K562 (cell line): ENCODE measurements at regions not wholly inside any gene's neighbourhood (a gene's known extent, or its start where the extent isn't known, plus 50 kb on each side); places are given as distances from the start of the nearest gene placed in this dataset.

Experiments
- ATAC-seq: fragments of 200-7000 bp; cut with Tn5 transposase; 3 replicates; pipeline ENCODE4 v1.9.1; 2020; ENCODE audit warnings: moderate library complexity
- BruUV-seq: library from RNA; stranded (reverse); fragments of 400-500 nt; replicated peaks from 2 replicates; lab custom pipeline; 2021; lab: Mats Ljungman, UMichigan
- CTCF ChIA-PET: fragments of 300-600 bp; formaldehyde crosslinking; extraction: SDS; loops from one replicate; lab custom pipeline; 2021; ENCODE audit warnings: low intra/inter-chr PET ratio; lab: Yijun Ruan, JAX
- POLR2A ChIA-PET: fragments of 300-600, 350-650 bp; sonication (Branson Sonifier 250); formaldehyde crosslinking; extraction: SDS; loops from one replicate; lab custom pipeline; 2021; ENCODE audit warnings: antibody characterized with exemption, inconsistent platforms; lab: Yijun Ruan, JAX
- DNase-seq, 4 experiments: peaks; one replicate each; pipeline versions ENCODE4 v3.0.0 to v3.0.0-alpha.2; 2011 to 2018; ENCODE audit warnings: low spot score in 3 of 4, mixed read lengths in 3 of 4; ENCODE audit errors: extremely low read depth in 1 of 4
- FAIRE-seq: peaks from 2 replicates; lab custom pipeline; 2011; peaks lifted over from hg19 to GRCh38; lab: Jason Lieb, UNC
- H2AFZ ChIP-seq: 2 replicates; pipeline ENCODE4 v1.6.0; 2011; ENCODE audit warnings: low read depth, low read length, control low read depth, inconsistent platforms
- H3K27ac ChIP-seq: fragments of 200-600 bp; 3 replicates; pipeline ENCODE4 v1.8.0; 2011; ENCODE audit warnings: low read depth, mild to moderate bottlenecking, control low read depth, inconsistent platforms, low read length, moderate library complexity, mixed read lengths; ENCODE audit errors: extremely low read depth
- H3K27me3 ChIP-seq, 2 experiments: fragments of 300-600 bp in 1 of 2; 2 replicates in 1 of 2; 3 replicates in 1 of 2; pipeline versions ENCODE4 v1.6.0 to v1.8.0; 2011; ENCODE audit warnings: inconsistent platforms in 2 of 2, low read length in 2 of 2, mild to moderate bottlenecking in 1 of 2, mixed read lengths in 1 of 2, moderate library complexity in 1 of 2; ENCODE audit not compliant: control insufficient read depth in 2 of 2, insufficient read depth in 2 of 2
- H3K36me3 ChIP-seq: fragments of 300-600 bp; 3 replicates; pipeline ENCODE4 v1.8.0; 2011; ENCODE audit warnings: mild to moderate bottlenecking, low read length, inconsistent platforms; ENCODE audit not compliant: control insufficient read depth, insufficient read depth
- H3K4me1 ChIP-seq, 2 experiments: fragments of 200-600 bp in 1 of 2; replicated peaks in 1 of 2; 2 replicates in 1 of 2; 3 replicates in 1 of 2; pipeline versions ENCODE4 v1.5.1 to v1.8.0; 2011; ENCODE audit warnings: inconsistent platforms in 2 of 2, low read length in 2 of 2, mild to moderate bottlenecking in 1 of 2, mixed read lengths in 1 of 2, moderate library complexity in 1 of 2; ENCODE audit not compliant: control insufficient read depth in 2 of 2, insufficient read depth in 2 of 2
- H3K4me2 ChIP-seq: 2 replicates; pipeline ENCODE4 v1.6.1; 2011; ENCODE audit warnings: low read length, control low read depth, inconsistent platforms, mixed read lengths; ENCODE audit not compliant: insufficient read depth
- H3K4me3 ChIP-seq: fragments of 200-600 bp; sonication (generic), shearing (Covaris generic); 2 replicates; pipeline ENCODE4 v1.5.1; 2016; ENCODE audit warnings: control low read depth, inconsistent platforms
- H3K79me2 ChIP-seq: fragments of 200-600 bp; 3 replicates; pipeline ENCODE4 v1.8.0; 2011; ENCODE audit warnings: low read length, inconsistent platforms; ENCODE audit not compliant: control insufficient read depth, insufficient read depth
- H3K9ac ChIP-seq, 2 experiments: 2 replicates each; pipeline versions ENCODE4 v1.6.0 to v1.6.1; 2011; ENCODE audit warnings: low read depth in 2 of 2, low read length in 2 of 2, control low read depth in 1 of 2, inconsistent platforms in 1 of 2, mild to moderate bottlenecking in 1 of 2, mixed read lengths in 1 of 2; ENCODE audit not compliant: insufficient read depth in 1 of 2
- H3K9me1 ChIP-seq: one replicate; pipeline ENCODE4 v1.6.0; 2011; ENCODE audit warnings: inconsistent platforms, mild to moderate bottlenecking, low read length, moderate library complexity; ENCODE audit not compliant: control insufficient read depth, insufficient read depth
- H3K9me3 ChIP-seq: replicated peaks from 2 replicates; pipeline ENCODE4 v1.5.1; 2011; ENCODE audit warnings: low read depth, low read length, inconsistent platforms; ENCODE audit not compliant: control insufficient read depth, insufficient read depth
- H4K20me1 ChIP-seq: replicated peaks from 2 replicates; pipeline ENCODE4 v1.6.1; 2011; ENCODE audit warnings: low read length, inconsistent platforms, mixed read lengths; ENCODE audit not compliant: control insufficient read depth, insufficient read depth
- CREB1 ChIP-seq, 2 experiments: sonication (generic) in 1 of 2; formaldehyde crosslinking in 1 of 2; IDR thresholded peaks; 2 replicates each; pipeline versions ENCODE4 v1.6.1 to v1.8.0; 2012 to 2022; ENCODE audit warnings: inconsistent platforms in 1 of 2, mild to moderate bottlenecking in 1 of 2, missing genetic modification reagents in 1 of 2, moderate library complexity in 1 of 2
- DDX20 ChIP-seq: fragments of 450-650 bp; IDR thresholded peaks from 2 replicates; pipeline ENCODE4 v1.6.1; 2016; ENCODE audit warnings: missing genetic modification characterization, low read depth, mild to moderate bottlenecking, missing compliant biosample characterization, moderate library complexity
- DIDO1 ChIP-seq: fragments of 450-650 bp; IDR thresholded peaks from 2 replicates; pipeline ENCODE4 v1.6.1; 2016; ENCODE audit warnings: low read depth, missing biosample characterization, missing genetic modification characterization
- ESRRB ChIP-seq: fragments of 250-450 bp; sonication (Bioruptor Pico); IDR thresholded peaks from 2 replicates; pipeline ENCODE4 v1.5.0; 2020; ENCODE audit warnings: mild to moderate bottlenecking, moderate library complexity, borderline replicate concordance
- HDAC3 ChIP-seq: fragments of 450-650 bp; IDR thresholded peaks from 2 replicates; pipeline ENCODE4 v1.6.1; 2018; ENCODE audit warnings: borderline replicate concordance, mild to moderate bottlenecking, moderate library complexity; ENCODE audit not compliant: partially characterized antibody
- HEY1 ChIP-seq: fragments of 250-450 bp; sonication (Bioruptor Pico); IDR thresholded peaks from 2 replicates; pipeline ENCODE4 v1.5.0; 2020; ENCODE audit warnings: mild to moderate bottlenecking, moderate library complexity, borderline replicate concordance
- HMG20A ChIP-seq: fragments of 450-650 bp; formaldehyde crosslinking; conservative IDR thresholded peaks from 2 replicates; pipeline ENCODE4 v1.4.0; 2020; ENCODE audit warnings: mild to moderate bottlenecking, mixed read lengths
- HMGN3 ChIP-seq: IDR thresholded peaks from 2 replicates; pipeline ENCODE4 v1.6.1; 2011; ENCODE audit warnings: borderline replicate concordance, low read depth, mild to moderate bottlenecking, mixed read lengths, low read length; ENCODE audit not compliant: insufficient read length; ENCODE audit errors: extremely low read depth
- HNRNPK ChIP-seq: fragments of 200-400 bp; formaldehyde crosslinking; IDR thresholded peaks from one replicate; pipeline ENCODE4 v1.6.1; 2018; ENCODE audit warnings: mild to moderate bottlenecking, low read depth, low read length; ENCODE audit not compliant: poor library complexity, severe bottlenecking
- MAFF ChIP-seq: IDR thresholded peaks from 2 replicates; pipeline ENCODE4 v1.6.1; 2012; ENCODE audit warnings: low read length, improper control_type of control experiment
- MAFG ChIP-seq: fragments of 450-650 bp; conservative IDR thresholded peaks from 2 replicates; pipeline ENCODE4 v1.6.1; 2016; ENCODE audit warnings: missing genetic modification characterization, missing compliant biosample characterization
- MTA2 ChIP-seq: fragments of 450-650 bp; IDR thresholded peaks from 2 replicates; pipeline ENCODE4 v1.6.1; 2016; ENCODE audit warnings: low read depth
- MYNN ChIP-seq, 2 experiments: sonication (generic); formaldehyde crosslinking in 1 of 2; IDR thresholded peaks; 2 replicates each; pipeline versions ENCODE4 v1.5.0 to v1.6.1; 2016 to 2020; ENCODE audit warnings: antibody characterized with exemption in 1 of 2, missing genetic modification reagents in 1 of 2
- NCOA1 ChIP-seq: fragments of 450-650 bp; IDR thresholded peaks from 2 replicates; pipeline ENCODE4 v1.6.1; 2016; ENCODE audit warnings: low read depth
- NFIX ChIP-seq: fragments of 250-450 bp; sonication (Bioruptor Pico); IDR thresholded peaks from 2 replicates; pipeline ENCODE4 v1.4.0; 2020; ENCODE audit warnings: low read depth, mild to moderate bottlenecking, moderate library complexity
- POLR2G ChIP-seq: fragments of 200-400 bp; formaldehyde crosslinking; IDR thresholded peaks from 2 replicates; pipeline ENCODE4 v1.6.1; 2017; ENCODE audit warnings: low read depth, mild to moderate bottlenecking, antibody characterized with exemption, low read length, moderate library complexity
- SPI1 ChIP-seq: IDR thresholded peaks from 2 replicates; pipeline ENCODE4 v1.6.1; 2011; ENCODE audit warnings: low read depth, low read length, control low read depth, borderline replicate concordance
- TEAD4 ChIP-seq, 2 experiments: sonication (generic) in 1 of 2; formaldehyde crosslinking in 1 of 2; IDR thresholded peaks; 2 replicates each; pipeline versions ENCODE4 v1.6.1 to v1.8.0; 2012 to 2022; ENCODE audit warnings: borderline replicate concordance in 1 of 2, inconsistent platforms in 1 of 2, low read length in 1 of 2, mild to moderate bottlenecking in 1 of 2, missing genetic modification reagents in 1 of 2
- ZNF239 ChIP-seq: fragments of 250-450 bp; sonication (Bioruptor Pico); IDR thresholded peaks from 2 replicates; pipeline ENCODE4 v1.4.0; 2020; ENCODE audit warnings: mild to moderate bottlenecking
- WGBS: fragments of 100-300 bp; shearing (Covaris generic); methylation state at CpG from one replicate; pipeline ENCODE4 v1.1.6; 2016; ENCODE audit warnings: low coverage, mixed read lengths; ENCODE audit not compliant: insufficient coverage; ENCODE audit errors: missing lambda C conversion rate; 5-methylcytosine and 5-hydroxymethylcytosine counted together
- in situ Hi-C: fragments of 300-500 bp; cut with MboI; formaldehyde crosslinking; loops from 4 replicates; pipeline ENCODE4 v1.15.0; 2018; ENCODE audit warnings: inconsistent platforms, mixed read lengths
- intact Hi-C: fragments of 100-400 bp; cut with micrococcal nuclease; formaldehyde crosslinking; loops from 2 replicates; pipeline ENCODE4 v1.14.2; 2022
- TF ChIP-seq, protein P1 (sequence below): fragments of 250-450 bp; sonication (Bioruptor Pico); IDR thresholded peaks from 2 replicates; pipeline ENCODE4 v1.8.0; 2021; ENCODE audit warnings: moderate library complexity, mild to moderate bottlenecking, inconsistent platforms

DNA sequence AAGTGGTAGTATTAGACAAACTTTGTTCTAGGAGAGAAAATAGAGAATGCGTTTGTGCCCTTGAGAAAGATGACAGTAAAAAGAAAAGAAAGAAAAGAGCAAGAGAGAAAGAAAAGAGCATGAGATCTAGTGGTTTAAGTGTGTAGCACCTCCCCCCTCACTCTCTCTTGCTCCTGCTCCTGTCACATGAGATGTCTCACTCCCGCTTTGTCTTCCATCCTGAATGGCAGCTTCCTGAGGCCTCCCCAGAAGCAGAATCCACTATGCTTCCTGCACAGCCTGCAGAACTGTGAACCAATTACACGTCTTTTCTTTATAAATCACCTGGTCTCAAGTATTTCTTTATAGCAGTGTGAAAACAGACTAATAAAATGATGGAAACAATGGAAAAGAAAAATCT is 499.6 kb downstream of the ACTRT1 start:
- no peak for TF ChIP-seq NCOA1
- no peak for TF ChIP-seq DIDO1 (tag)
- TF ChIP-seq ESRRB (CRISPR knock-in tag), result no peak
- no peak for TF ChIP-seq CREB1 (IDR thresholded peaks at IDR 0.05)
- TF ChIP-seq CREB1 (CRISPR knock-in tag; IDR thresholded peaks at IDR 0.05), result no peak
- TF ChIP-seq DDX20 (tag), result no peak
- no peak for TF ChIP-seq TEAD4 (IDR thresholded peaks at IDR 0.05; ENCODE audit: low read length)
- TF ChIP-seq TEAD4 (CRISPR knock-in tag; IDR thresholded peaks at IDR 0.05; ENCODE audit: borderline replicate concordance), result no peak
- TF ChIP-seq HNRNPK, result no peak
- no peak for TF ChIP-seq HEY1 (CRISPR knock-in tag)
- no peak for TF ChIP-seq HMGN3
- TF ChIP-seq, protein P1, sequence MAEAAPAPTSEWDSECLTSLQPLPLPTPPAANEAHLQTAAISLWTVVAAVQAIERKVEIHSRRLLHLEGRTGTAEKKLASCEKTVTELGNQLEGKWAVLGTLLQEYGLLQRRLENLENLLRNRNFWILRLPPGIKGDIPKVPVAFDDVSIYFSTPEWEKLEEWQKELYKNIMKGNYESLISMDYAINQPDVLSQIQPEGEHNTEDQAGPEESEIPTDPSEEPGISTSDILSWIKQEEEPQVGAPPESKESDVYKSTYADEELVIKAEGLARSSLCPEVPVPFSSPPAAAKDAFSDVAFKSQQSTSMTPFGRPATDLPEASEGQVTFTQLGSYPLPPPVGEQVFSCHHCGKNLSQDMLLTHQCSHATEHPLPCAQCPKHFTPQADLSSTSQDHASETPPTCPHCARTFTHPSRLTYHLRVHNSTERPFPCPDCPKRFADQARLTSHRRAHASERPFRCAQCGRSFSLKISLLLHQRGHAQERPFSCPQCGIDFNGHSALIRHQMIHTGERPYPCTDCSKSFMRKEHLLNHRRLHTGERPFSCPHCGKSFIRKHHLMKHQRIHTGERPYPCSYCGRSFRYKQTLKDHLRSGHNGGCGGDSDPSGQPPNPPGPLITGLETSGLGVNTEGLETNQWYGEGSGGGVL (CRISPR knock-in tag), result no peak
- no peak for TF ChIP-seq MTA2
- TF ChIP-seq POLR2G, result no peak
- no peak for TF ChIP-seq MAFG
- no peak for TF ChIP-seq HMG20A (CRISPR knock-in tag)
- no peak for TF ChIP-seq HDAC3
- no peak for TF ChIP-seq ZNF239 (CRISPR knock-in tag)
- no peak for TF ChIP-seq NFIX (CRISPR knock-in tag)
- no peak for TF ChIP-seq MYNN (IDR thresholded peaks at IDR 0.05)
- no peak for TF ChIP-seq MYNN (CRISPR knock-in tag; IDR thresholded peaks at IDR 0.05)
- no peak for TF ChIP-seq SPI1
- no peak for TF ChIP-seq MAFF
- Histone ChIP-seq H3K9me3 (no peaks in the 10 kb centered on the region), H3K4me1 (no peaks in the 10 kb centered on the region), H3K4me2 (no peak overlapping the region), H3K36me3 (no peaks in the 10 kb centered on the region), H3K27ac (no peak overlapping the region), H4K20me1 (no peaks in the 10 kb centered on the region), H3K9me1 (no peaks in the 10 kb centered on the region), H3K79me2 (no peaks in the 10 kb centered on the region), H3K9ac (no peak overlapping the region), H2AFZ (no peak overlapping the region), H3K4me3 (no peak overlapping the region), H3K27me3 (no peaks in the 10 kb centered on the region)
- ChIA-PET POLR2A (no interaction called here), CTCF (no interaction called here)
- whole genome bisulfite sequencing, result 7% methylated on average over 3 of the region's 3 CpGs
- FAIRE-seq (no peak), ATAC-seq (no peak), DNase-seq (no peak)
- intact Hi-C loops (no loop called here), in situ Hi-C loops (no loop called here)
- no TSS peak for BruUV-seq
